ENCODE measurements at regions not wholly inside any gene's neighbourhood (a gene's known extent, or its start where the extent isn't known, plus 50 kb on each side); places are given as distances from the start of the nearest gene placed in this dataset.

- no peak for TF ChIP-seq NFATC4 (CRISPR knock-in tag; IDR thresholded peaks at IDR 0.05)
Observed at GRCh38 chr2:107306881-107307280, 420.9 kb upstream of the ST6GAL2 start (continued).

DNA sequence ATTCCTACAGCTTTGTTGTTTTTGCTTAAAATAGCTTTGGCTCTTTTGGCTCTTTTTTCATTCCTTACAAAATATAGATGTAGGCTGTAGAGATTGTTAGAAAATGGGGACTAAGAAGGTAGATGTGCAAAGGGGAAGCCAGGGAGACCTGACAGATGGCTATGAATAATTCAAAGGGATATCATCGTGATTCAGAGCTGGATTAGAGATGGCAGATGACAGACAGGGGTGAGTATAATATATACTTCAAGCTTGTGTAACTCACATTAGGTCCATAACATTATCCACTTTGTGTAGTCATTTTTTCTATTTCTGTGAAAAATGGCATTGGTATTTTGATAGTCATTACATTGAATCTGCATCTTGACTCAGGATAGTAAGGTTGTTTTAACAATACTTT lies 422.9 kb upstream of the ST6GAL2 start:
- no peak overlapping the region for H3K27ac Mint-ChIP-seq
- TF ChIP-seq CDX4 (CRISPR knock-in tag; IDR thresholded peaks at IDR 0.05; ENCODE audit: borderline replicate concordance): no peak

GRCh38 chr2:107312240-107312639 lies 426.3 kb upstream of the ST6GAL2 start:
- ChIA-PET CTCF (no interaction called here), POLR2A (no interaction called here)
- Mint-ChIP-seq H3K4me3 (no peak overlapping the region), H3K27me3 (ENCODE audit: low read depth) (no peaks in the 10 kb centered on the region), H3K4me1 (no peaks in the 10 kb centered on the region), H3K27ac (no peak overlapping the region), H3K9me3 (peaks cover 13% of the 10 kb centered on the region), H3K36me3 (no peaks in the 10 kb centered on the region)
- ATAC-seq: no peak
- TF ChIP-seq TEAD1 (CRISPR knock-in tag; IDR thresholded peaks at IDR 0.05) (no peak), SMAD4 (CRISPR knock-in tag; IDR thresholded peaks at IDR 0.05) (no peak), GRHL2 (CRISPR knock-in tag; IDR thresholded peaks at IDR 0.05; ENCODE audit: insufficient replicate concordance, severe bottlenecking) (no peak), ZNF219 (CRISPR knock-in tag; IDR thresholded peaks at IDR 0.05; ENCODE audit: borderline replicate concordance) (no peak), CTCF (IDR thresholded peaks at IDR 0.05) (no peak), SMAD3 (CRISPR knock-in tag; IDR thresholded peaks at IDR 0.05; ENCODE audit: borderline replicate concordance) (no peak), ZNF396 (CRISPR knock-in tag; IDR thresholded peaks at IDR 0.05; ENCODE audit: borderline replicate concordance) (no peak), JUN (CRISPR knock-in tag; IDR thresholded peaks at IDR 0.05) (no peak), SOX15 (CRISPR knock-in tag; IDR thresholded peaks at IDR 0.05) (no peak)
- TF ChIP-seq, protein P1, sequence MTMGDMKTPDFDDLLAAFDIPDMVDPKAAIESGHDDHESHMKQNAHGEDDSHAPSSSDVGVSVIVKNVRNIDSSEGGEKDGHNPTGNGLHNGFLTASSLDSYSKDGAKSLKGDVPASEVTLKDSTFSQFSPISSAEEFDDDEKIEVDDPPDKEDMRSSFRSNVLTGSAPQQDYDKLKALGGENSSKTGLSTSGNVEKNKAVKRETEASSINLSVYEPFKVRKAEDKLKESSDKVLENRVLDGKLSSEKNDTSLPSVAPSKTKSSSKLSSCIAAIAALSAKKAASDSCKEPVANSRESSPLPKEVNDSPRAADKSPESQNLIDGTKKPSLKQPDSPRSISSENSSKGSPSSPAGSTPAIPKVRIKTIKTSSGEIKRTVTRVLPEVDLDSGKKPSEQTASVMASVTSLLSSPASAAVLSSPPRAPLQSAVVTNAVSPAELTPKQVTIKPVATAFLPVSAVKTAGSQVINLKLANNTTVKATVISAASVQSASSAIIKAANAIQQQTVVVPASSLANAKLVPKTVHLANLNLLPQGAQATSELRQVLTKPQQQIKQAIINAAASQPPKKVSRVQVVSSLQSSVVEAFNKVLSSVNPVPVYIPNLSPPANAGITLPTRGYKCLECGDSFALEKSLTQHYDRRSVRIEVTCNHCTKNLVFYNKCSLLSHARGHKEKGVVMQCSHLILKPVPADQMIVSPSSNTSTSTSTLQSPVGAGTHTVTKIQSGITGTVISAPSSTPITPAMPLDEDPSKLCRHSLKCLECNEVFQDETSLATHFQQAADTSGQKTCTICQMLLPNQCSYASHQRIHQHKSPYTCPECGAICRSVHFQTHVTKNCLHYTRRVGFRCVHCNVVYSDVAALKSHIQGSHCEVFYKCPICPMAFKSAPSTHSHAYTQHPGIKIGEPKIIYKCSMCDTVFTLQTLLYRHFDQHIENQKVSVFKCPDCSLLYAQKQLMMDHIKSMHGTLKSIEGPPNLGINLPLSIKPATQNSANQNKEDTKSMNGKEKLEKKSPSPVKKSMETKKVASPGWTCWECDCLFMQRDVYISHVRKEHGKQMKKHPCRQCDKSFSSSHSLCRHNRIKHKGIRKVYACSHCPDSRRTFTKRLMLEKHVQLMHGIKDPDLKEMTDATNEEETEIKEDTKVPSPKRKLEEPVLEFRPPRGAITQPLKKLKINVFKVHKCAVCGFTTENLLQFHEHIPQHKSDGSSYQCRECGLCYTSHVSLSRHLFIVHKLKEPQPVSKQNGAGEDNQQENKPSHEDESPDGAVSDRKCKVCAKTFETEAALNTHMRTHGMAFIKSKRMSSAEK (CRISPR knock-in tag; IDR thresholded peaks at IDR 0.05; ENCODE audit: borderline replicate concordance): no peak
- DNase-seq (ENCODE audit: low spot score): no peak

More for the DNA sequence above, 422.9 kb upstream of the ST6GAL2 start:
- H3K27me3 Mint-ChIP-seq (ENCODE audit: low read depth): no peaks in the 10 kb centered on the region
- H3K9me3 Mint-ChIP-seq: peaks cover 13% of the 10 kb centered on the region
- no peaks in the 10 kb centered on the region for H3K4me1 Mint-ChIP-seq
- ATAC-seq (no peak), DNase-seq (ENCODE audit: low spot score) (no peak)
- ChIA-PET CTCF (no interaction called here), POLR2A (no interaction called here)
- no peak overlapping the region for H3K4me3 Mint-ChIP-seq
- no peaks in the 10 kb centered on the region for H3K36me3 Mint-ChIP-seq

- ChIA-PET CTCF (no interaction called here), POLR2A (no interaction called here)
- ATAC-seq: no peak
- H3K27me3 Mint-ChIP-seq (ENCODE audit: low read depth): no peaks in the 10 kb centered on the region
- H3K4me3 Mint-ChIP-seq: no peak overlapping the region
- H3K9me3 Mint-ChIP-seq: peaks cover 13% of the 10 kb centered on the region
- DNase-seq (ENCODE audit: low spot score): no peak
- H3K27ac Mint-ChIP-seq: no peak overlapping the region
- no peaks in the 10 kb centered on the region for H3K4me1 Mint-ChIP-seq
- H3K36me3 Mint-ChIP-seq: no peaks in the 10 kb centered on the region
- TF ChIP-seq CTCF (IDR thresholded peaks at IDR 0.05): no peak
- TF ChIP-seq NFYB (CRISPR knock-in tag; conservative IDR thresholded peaks at IDR 0.05; ENCODE audit: low read depth): no peak
- no peak for TF ChIP-seq ZBTB43 (CRISPR knock-in tag; IDR thresholded peaks at IDR 0.05)
- no peak for TF ChIP-seq USF1 (CRISPR knock-in tag; IDR thresholded peaks at IDR 0.05)
- TF ChIP-seq, protein P2, sequence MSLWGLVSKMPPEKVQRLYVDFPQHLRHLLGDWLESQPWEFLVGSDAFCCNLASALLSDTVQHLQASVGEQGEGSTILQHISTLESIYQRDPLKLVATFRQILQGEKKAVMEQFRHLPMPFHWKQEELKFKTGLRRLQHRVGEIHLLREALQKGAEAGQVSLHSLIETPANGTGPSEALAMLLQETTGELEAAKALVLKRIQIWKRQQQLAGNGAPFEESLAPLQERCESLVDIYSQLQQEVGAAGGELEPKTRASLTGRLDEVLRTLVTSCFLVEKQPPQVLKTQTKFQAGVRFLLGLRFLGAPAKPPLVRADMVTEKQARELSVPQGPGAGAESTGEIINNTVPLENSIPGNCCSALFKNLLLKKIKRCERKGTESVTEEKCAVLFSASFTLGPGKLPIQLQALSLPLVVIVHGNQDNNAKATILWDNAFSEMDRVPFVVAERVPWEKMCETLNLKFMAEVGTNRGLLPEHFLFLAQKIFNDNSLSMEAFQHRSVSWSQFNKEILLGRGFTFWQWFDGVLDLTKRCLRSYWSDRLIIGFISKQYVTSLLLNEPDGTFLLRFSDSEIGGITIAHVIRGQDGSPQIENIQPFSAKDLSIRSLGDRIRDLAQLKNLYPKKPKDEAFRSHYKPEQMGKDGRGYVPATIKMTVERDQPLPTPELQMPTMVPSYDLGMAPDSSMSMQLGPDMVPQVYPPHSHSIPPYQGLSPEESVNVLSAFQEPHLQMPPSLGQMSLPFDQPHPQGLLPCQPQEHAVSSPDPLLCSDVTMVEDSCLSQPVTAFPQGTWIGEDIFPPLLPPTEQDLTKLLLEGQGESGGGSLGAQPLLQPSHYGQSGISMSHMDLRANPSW (CRISPR knock-in tag; conservative IDR thresholded peaks at IDR 0.05; ENCODE audit: low read depth): no peak
Observed at GRCh38 chr2:107313316-107313715, 427.3 kb upstream of the ST6GAL2 start.
